Endothelial cell of umbilical vein (primary cell): ENCODE measurements at regions not wholly inside any gene's neighbourhood (a gene's known extent, or its start where the extent isn't known, plus 50 kb on each side); places are given as distances from the start of the nearest gene placed in this dataset.

Experiments used
- BruUV-seq: library from RNA; stranded (reverse); fragments of 400-500 nt; replicated peaks from 2 replicates; lab custom pipeline; 2021; lab: Mats Ljungman, UMichigan
- CTCF ChIA-PET: fragments of 300-600, 350-600 bp; sonication (Branson Sonifier 250); formaldehyde crosslinking; loops from one replicate; lab custom pipeline; 2021; ENCODE audit warnings: antibody characterized with exemption, inconsistent platforms; lab: Charles Lee
- POLR2A ChIA-PET: fragments of 300-600, 350-600 bp; sonication (Branson Sonifier 250); formaldehyde crosslinking; loops from one replicate; lab custom pipeline; 2021; ENCODE audit warnings: antibody characterized with exemption, inconsistent platforms; lab: Charles Lee
- DNase-seq: peaks from one replicate; pipeline ENCODE4 v3.0.0-alpha.2; 2011; ENCODE audit warnings: low read depth, low spot score
- FAIRE-seq: peaks from 2 replicates; lab custom pipeline; 2011; peaks lifted over from hg19 to GRCh38; lab: Jason Lieb, UNC
- H2AFZ ChIP-seq: 2 replicates; pipeline ENCODE4 v1.6.0; 2012; ENCODE audit warnings: low read depth, low read length, control low read depth, inconsistent platforms
- H3K27ac ChIP-seq: 2 replicates; pipeline ENCODE4 v1.5.1; 2011; ENCODE audit warnings: low read depth, mild to moderate bottlenecking, control low read depth, low read length, moderate library complexity; ENCODE audit not compliant: insufficient read depth
- H3K27me3 ChIP-seq, 2 experiments: 2 replicates each; pipeline versions ENCODE4 v1.6.0 to v1.6.1; 2011; ENCODE audit warnings: low read length in 2 of 2, mixed read lengths in 1 of 2; ENCODE audit not compliant: control insufficient read depth in 2 of 2, insufficient read depth in 2 of 2
- H3K36me3 ChIP-seq, 2 experiments: 2 replicates in 1 of 2; 3 replicates in 1 of 2; pipeline ENCODE4 v1.5.1; 2011; ENCODE audit warnings: low read length in 2 of 2, mild to moderate bottlenecking in 1 of 2, moderate library complexity in 1 of 2; ENCODE audit not compliant: control insufficient read depth in 2 of 2, insufficient read depth in 2 of 2; ENCODE audit errors: extremely low read depth in 1 of 2
- H3K4me1 ChIP-seq: 3 replicates; pipeline ENCODE4 v1.5.1; 2011; ENCODE audit warnings: mild to moderate bottlenecking, low read length; ENCODE audit not compliant: control insufficient read depth, insufficient read depth; ENCODE audit errors: extremely low read depth
- H3K4me2 ChIP-seq: 2 replicates; pipeline ENCODE4 v1.6.1; 2011; ENCODE audit warnings: low read length, control low read depth, mixed read lengths; ENCODE audit not compliant: insufficient read depth
- H3K4me3 ChIP-seq, 3 experiments: fragments of 200-600 bp in 1 of 3; sonication (generic), shearing (Covaris generic) in 1 of 3; replicated peaks in 1 of 3; 2 replicates each; pipeline ENCODE4 v1.5.1; 2011 to 2016; ENCODE audit warnings: control low read depth in 3 of 3, low read length in 3 of 3, mild to moderate bottlenecking in 2 of 3, inconsistent platforms in 1 of 3, low read depth in 1 of 3, moderate library complexity in 1 of 3; ENCODE audit not compliant: insufficient read depth in 1 of 3
- H3K79me2 ChIP-seq: 2 replicates; pipeline ENCODE4 v1.6.0; 2012; ENCODE audit warnings: low read length, inconsistent platforms; ENCODE audit not compliant: control insufficient read depth, insufficient read depth
- H3K9ac ChIP-seq: replicated peaks from 2 replicates; pipeline ENCODE3; 2011; ENCODE audit warnings: low read length, control low read depth; ENCODE audit not compliant: insufficient read depth; ENCODE audit errors: extremely low read depth
- H3K9me1 ChIP-seq: replicated peaks from 3 replicates; pipeline ENCODE4 v1.6.0; 2011; ENCODE audit warnings: mild to moderate bottlenecking, low read length; ENCODE audit not compliant: control insufficient read depth, insufficient read depth; ENCODE audit errors: extremely low read depth
- H3K9me3 ChIP-seq: replicated peaks from 2 replicates; pipeline ENCODE4 v1.5.1; 2012; ENCODE audit warnings: low read length, inconsistent platforms; ENCODE audit not compliant: control insufficient read depth, insufficient read depth
- H4K20me1 ChIP-seq: replicated peaks from 2 replicates; pipeline ENCODE3; 2011; ENCODE audit warnings: mild to moderate bottlenecking, low read length; ENCODE audit not compliant: control insufficient read depth, insufficient read depth; ENCODE audit errors: extremely low read depth
- CTCF ChIP-seq, 2 donors: IDR thresholded peaks; 1 replicate in 1 of 2; 2 replicates in 1 of 2; pipeline ENCODE4 v1.5.1; 2011; ENCODE audit warnings: low read length in 2 of 2, mild to moderate bottlenecking in 2 of 2, moderate library complexity in 2 of 2, control low read depth in 1 of 2, inconsistent platforms in 1 of 2, low read depth in 1 of 2; ENCODE audit not compliant: insufficient read depth in 1 of 2; ENCODE audit errors: extremely low read depth in 1 of 2
- EZH2 ChIP-seq: IDR thresholded peaks from 2 replicates; pipeline ENCODE4 v1.6.1; 2012; ENCODE audit warnings: borderline replicate concordance, low read depth, mild to moderate bottlenecking, moderate library complexity, low read length, inconsistent platforms; ENCODE audit not compliant: severe bottlenecking
- FOS ChIP-seq: IDR thresholded peaks from 2 replicates; pipeline ENCODE4 v1.6.1; 2011; ENCODE audit warnings: mild to moderate bottlenecking, low read length, moderate library complexity, borderline replicate concordance; ENCODE audit not compliant: insufficient read depth
- GATA2 ChIP-seq: IDR thresholded peaks from 2 replicates; pipeline ENCODE4 v1.7.0; 2011; ENCODE audit warnings: low read depth, mild to moderate bottlenecking, moderate library complexity, mixed read lengths, low read length; ENCODE audit not compliant: insufficient read length, insufficient read depth
- JUN ChIP-seq: IDR thresholded peaks from 2 replicates; pipeline ENCODE4 v1.6.1; 2011; ENCODE audit warnings: borderline replicate concordance, low read depth; ENCODE audit not compliant: insufficient read length, insufficient read depth
- MAX ChIP-seq: IDR thresholded peaks from 2 replicates; pipeline ENCODE4 v1.6.1; 2011; ENCODE audit not compliant: insufficient read depth, insufficient read length
- MYC ChIP-seq: IDR thresholded peaks from one replicate; pipeline ENCODE4 v1.6.1; 2011; ENCODE audit warnings: mild to moderate bottlenecking, low read depth, low read length
- POLR2A ChIP-seq: IDR thresholded peaks from 2 replicates; pipeline ENCODE4 v1.6.1; 2012; ENCODE audit warnings: low read depth, mild to moderate bottlenecking, control low read depth, low read length
- POLR2AphosphoS5 ChIP-seq: IDR thresholded peaks from 2 replicates; pipeline ENCODE4 v1.6.1; 2012; ENCODE audit warnings: low read depth, mild to moderate bottlenecking, control low read depth, low read length, moderate library complexity; ENCODE audit not compliant: insufficient read depth
- dilution Hi-C: fragments of 300-500 bp; cut with MboI; formaldehyde crosslinking; loops from one replicate; pipeline ENCODE4 v1.15.0; 2019; ENCODE audit warnings: low sequenced_read_pairs; ENCODE audit not compliant: extremely low pct_ligation_motif_present
- intact Hi-C: fragments of 100-400 bp; cut with micrococcal nuclease; formaldehyde crosslinking; loops from one replicate; pipeline ENCODE4 v1.10.0; 2022

GRCh38 chr2:2422621-2423020 lies 91.5 kb upstream of the MYT1L start:
- POLR2A ChIA-PET: no interaction called here
- BruUV-seq: no TSS peak
- intact Hi-C loops: no loop called here
- Histone ChIP-seq H3K4me2 (no peak overlapping the region), H3K4me3 (no peak overlapping the region), H3K36me3 (no peaks in the 10 kb centered on the region), H2AFZ (no peak overlapping the region), H3K9ac (no peak overlapping the region), H3K27ac (no peak overlapping the region), H3K4me1 (no peaks in the 10 kb centered on the region), H3K9me3 (peaks cover 6% of the 10 kb centered on the region), H3K27me3 (no peaks in the 10 kb centered on the region), H3K79me2 (no peaks in the 10 kb centered on the region), H3K9me1 (no peaks in the 10 kb centered on the region), H4K20me1 (no peaks in the 10 kb centered on the region)
- FAIRE-seq: no peak
- no peak for DNase-seq
- CTCF ChIA-PET: no interaction called here
- dilution Hi-C loops: no loop called here
- TF ChIP-seq MAX: no peak
- no peak for TF ChIP-seq MYC
- no peak for TF ChIP-seq GATA2
- no peak for TF ChIP-seq POLR2AphosphoS5

GRCh38 chr2:2413525-2413924 lies 82.5 kb upstream of the MYT1L start:
- Histone ChIP-seq H3K4me3 (no peak overlapping the region), H3K9me1 (no peaks in the 10 kb centered on the region), H3K4me1 (no peaks in the 10 kb centered on the region), H2AFZ (no peak overlapping the region), H3K27ac (no peak overlapping the region), H4K20me1 (no peaks in the 10 kb centered on the region), H3K79me2 (no peaks in the 10 kb centered on the region), H3K27me3 (no peaks in the 10 kb centered on the region), H3K9me3 (peaks cover 2% of the 10 kb centered on the region), H3K4me2 (no peak overlapping the region), H3K9ac (no peak overlapping the region), H3K36me3 (no peaks in the 10 kb centered on the region)
- POLR2A ChIA-PET: no interaction called here
- intact Hi-C loops: no loop called here
- no peak for TF ChIP-seq POLR2A
- no peak for TF ChIP-seq MAX
- TF ChIP-seq CTCF (IDR thresholded peaks at IDR 0.05; ENCODE audit: extremely low read depth in 1 of 2, insufficient read depth in 1 of 2, low read depth in 1 of 2, low read length in 2 of 2): no peak
- TF ChIP-seq EZH2: no peak
- no peak for TF ChIP-seq GATA2
- TF ChIP-seq POLR2AphosphoS5: no peak
- TF ChIP-seq JUN: no peak
- TF ChIP-seq FOS: no peak
- DNase-seq: no peak
- no peak for FAIRE-seq
- dilution Hi-C loops: no loop called here
- no TSS peak for BruUV-seq
- CTCF ChIA-PET: no interaction called here
